DND-41 (cell line): ENCODE measurements at regions not wholly inside any gene's neighbourhood (a gene's known extent, or its start where the extent isn't known, plus 50 kb on each side); places are given as distances from the start of the nearest gene placed in this dataset.

Experiments used
- EZH2 ChIP-seq: IDR thresholded peaks from 3 replicates; pipeline ENCODE4 v1.6.1; 2012; ENCODE audit warnings: borderline replicate concordance, low read depth, mild to moderate bottlenecking, moderate library complexity, low read length, inconsistent platforms; ENCODE audit not compliant: severe bottlenecking
- TF ChIP-seq, protein P1 (sequence below): IDR thresholded peaks from 2 replicates; pipeline ENCODE4 v1.5.1; 2012; ENCODE audit warnings: borderline replicate concordance, low read length, moderate library complexity, mild to moderate bottlenecking; ENCODE audit not compliant: poor library complexity, severe bottlenecking; ENCODE audit errors: extremely low read depth

DNA sequence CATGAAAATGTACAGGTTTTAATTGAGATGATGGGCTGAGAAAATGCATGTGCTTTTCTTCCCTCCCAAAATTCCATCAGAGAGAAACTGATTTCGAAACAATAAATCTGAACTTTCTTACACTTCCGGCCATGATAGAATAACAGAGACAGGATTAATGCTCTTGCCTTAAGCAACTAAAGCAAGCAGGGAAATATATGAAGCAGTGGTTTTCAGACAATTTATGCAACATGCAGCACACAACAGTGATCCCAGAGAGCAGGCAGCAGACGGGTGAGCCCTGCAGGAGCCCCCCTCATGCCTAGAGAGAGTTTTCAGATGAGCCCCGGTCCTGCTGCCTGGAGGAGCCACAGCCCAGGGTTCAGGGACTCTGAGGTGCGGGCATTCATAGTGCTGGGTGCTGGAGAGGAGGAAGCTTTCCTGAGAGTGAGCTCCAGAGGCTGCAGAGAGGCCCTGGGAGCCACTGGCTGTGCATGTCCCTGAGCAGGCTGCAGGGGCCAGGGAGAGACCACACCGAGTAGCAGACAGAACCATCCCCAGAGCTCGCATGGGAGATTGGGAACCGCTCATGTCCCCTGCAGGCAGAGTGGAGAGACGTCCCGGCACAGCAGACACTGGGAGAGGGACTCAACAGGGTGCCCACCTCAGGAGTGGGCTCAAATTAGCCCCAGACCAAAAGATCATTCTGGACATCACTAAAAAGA is 143.5 kb downstream of the OLFM1 start:
- TF ChIP-seq EZH2: no peak
- TF ChIP-seq, protein P1, sequence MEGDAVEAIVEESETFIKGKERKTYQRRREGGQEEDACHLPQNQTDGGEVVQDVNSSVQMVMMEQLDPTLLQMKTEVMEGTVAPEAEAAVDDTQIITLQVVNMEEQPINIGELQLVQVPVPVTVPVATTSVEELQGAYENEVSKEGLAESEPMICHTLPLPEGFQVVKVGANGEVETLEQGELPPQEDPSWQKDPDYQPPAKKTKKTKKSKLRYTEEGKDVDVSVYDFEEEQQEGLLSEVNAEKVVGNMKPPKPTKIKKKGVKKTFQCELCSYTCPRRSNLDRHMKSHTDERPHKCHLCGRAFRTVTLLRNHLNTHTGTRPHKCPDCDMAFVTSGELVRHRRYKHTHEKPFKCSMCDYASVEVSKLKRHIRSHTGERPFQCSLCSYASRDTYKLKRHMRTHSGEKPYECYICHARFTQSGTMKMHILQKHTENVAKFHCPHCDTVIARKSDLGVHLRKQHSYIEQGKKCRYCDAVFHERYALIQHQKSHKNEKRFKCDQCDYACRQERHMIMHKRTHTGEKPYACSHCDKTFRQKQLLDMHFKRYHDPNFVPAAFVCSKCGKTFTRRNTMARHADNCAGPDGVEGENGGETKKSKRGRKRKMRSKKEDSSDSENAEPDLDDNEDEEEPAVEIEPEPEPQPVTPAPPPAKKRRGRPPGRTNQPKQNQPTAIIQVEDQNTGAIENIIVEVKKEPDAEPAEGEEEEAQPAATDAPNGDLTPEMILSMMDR: no peak
